ENCODE measurements at regions not wholly inside any gene's neighbourhood (a gene's known extent, or its start where the extent isn't known, plus 50 kb on each side); places are given as distances from the start of the nearest gene placed in this dataset.
A peak's percentile ranks its signal among the peaks of the same experiment; 100 is the strongest.

GRCh38 chr2:105654474-105655004 lies 90.2 kb upstream of the NCK2 start:
- 100% methylated on average over 1 of the region's 2 CpGs for WGBS (ENCODE audit: insufficient coverage)
- Histone ChIP-seq H3K4me3 (ENCODE audit: low read depth, low read length) (no peak overlapping the region), H3K9me3 (ENCODE audit: control insufficient read depth, insufficient read depth, low read length) (no peaks in the 10 kb centered on the region), H3K36me3 (ENCODE audit: control insufficient read depth, insufficient read depth, low read length) (no peaks in the 10 kb centered on the region), H3K27ac (ENCODE audit: low read depth, low read length) (no peak overlapping the region), H3K4me1 (ENCODE audit: control insufficient read depth, insufficient read depth, low read length) (no peaks in the 10 kb centered on the region), H3K27me3 (ENCODE audit: control insufficient read depth, insufficient read depth, low read length) (no peaks in the 10 kb centered on the region)
- no peak for DNase-seq (ENCODE audit: low read depth in 4 of 6, low spot score in 6 of 6)

GRCh38 chr2:105653302-105653701 lies 91.4 kb upstream of the NCK2 start:
- H3K4me3 ChIP-seq (ENCODE audit: low read depth, low read length), result no peak overlapping the region
- no peak overlapping the region for H3K27ac ChIP-seq (ENCODE audit: low read depth, low read length)
- H3K9me3 ChIP-seq (ENCODE audit: control insufficient read depth, insufficient read depth, low read length), result no peaks in the 10 kb centered on the region
- H3K27me3 ChIP-seq (ENCODE audit: control insufficient read depth, insufficient read depth, low read length), result no peaks in the 10 kb centered on the region
- DNase-seq (ENCODE audit: low read depth in 4 of 6, low spot score in 6 of 6), result no peak
- no peaks in the 10 kb centered on the region for H3K4me1 ChIP-seq (ENCODE audit: control insufficient read depth, insufficient read depth, low read length)
- no peaks in the 10 kb centered on the region for H3K36me3 ChIP-seq (ENCODE audit: control insufficient read depth, insufficient read depth, low read length)

- Histone ChIP-seq H3K9me3 (ENCODE audit: control insufficient read depth, insufficient read depth, low read length) (no peaks in the 10 kb centered on the region), H3K27ac (ENCODE audit: low read depth, low read length) (no peak overlapping the region), H3K4me1 (ENCODE audit: control insufficient read depth, insufficient read depth, low read length) (no peaks in the 10 kb centered on the region), H3K4me3 (ENCODE audit: low read depth, low read length) (no peak overlapping the region), H3K27me3 (ENCODE audit: control insufficient read depth, insufficient read depth, low read length) (peaks cover under 1% of the 10 kb centered on the region), H3K36me3 (ENCODE audit: control insufficient read depth, insufficient read depth, low read length) (no peaks in the 10 kb centered on the region)
- DNase-seq (ENCODE audit: low read depth in 4 of 6, low spot score in 6 of 6), result no peak
- 79% methylated on average over 11 of the region's 13 CpGs for WGBS (ENCODE audit: insufficient coverage)
These were observed 92.5 kb upstream of the NCK2 start for GRCh38 chr2:105652014-105652796.

- Histone ChIP-seq H3K27me3 (ENCODE audit: control insufficient read depth, insufficient read depth, low read length) (peaks cover 8% of the 10 kb centered on the region), H3K36me3 (ENCODE audit: control insufficient read depth, insufficient read depth, low read length) (no peaks in the 10 kb centered on the region), H3K9me3 (ENCODE audit: control insufficient read depth, insufficient read depth, low read length) (no peaks in the 10 kb centered on the region), H3K4me1 (ENCODE audit: control insufficient read depth, insufficient read depth, low read length) (peaks cover 10% of the 10 kb centered on the region), H3K27ac (ENCODE audit: low read depth, low read length) (no peak overlapping the region), H3K4me3 (ENCODE audit: low read depth, low read length) (no peak overlapping the region)
- WGBS (ENCODE audit: insufficient coverage), result no CpG with 5 or more reads among the region's 2 CpGs
- DNase-seq (ENCODE audit: low read depth in 4 of 6, low spot score in 6 of 6), result no peak
These were observed 95.2 kb upstream of the NCK2 start for GRCh38 chr2:105649534-105649933.

- H3K4me3 ChIP-seq (ENCODE audit: low read depth, low read length), result no peak overlapping the region
These were observed 97.0 kb upstream of the NCK2 start for GRCh38 chr2:105647731-105648130.

GRCh38 chr2:105646774-105647076 lies 98.0 kb upstream of the NCK2 start:
- peaks cover 17% of the 10 kb centered on the region for H3K4me1 ChIP-seq (ENCODE audit: control insufficient read depth, insufficient read depth, low read length)
- peaks cover 14% of the 10 kb centered on the region for H3K27me3 ChIP-seq (ENCODE audit: control insufficient read depth, insufficient read depth, low read length)
- no peak for DNase-seq (ENCODE audit: low read depth in 4 of 6, low spot score in 6 of 6)
- 93% methylated on average over 3 of the region's 4 CpGs for WGBS (ENCODE audit: insufficient coverage)
- H3K4me3 ChIP-seq (ENCODE audit: low read depth, low read length), result no peak overlapping the region
- no peaks in the 10 kb centered on the region for H3K36me3 ChIP-seq (ENCODE audit: control insufficient read depth, insufficient read depth, low read length)
- no peak overlapping the region for H3K27ac ChIP-seq (ENCODE audit: low read depth, low read length)
- H3K9me3 ChIP-seq (ENCODE audit: control insufficient read depth, insufficient read depth, low read length), result no peaks in the 10 kb centered on the region

More at GRCh38 chr2:105647731-105648130, 97.0 kb upstream of the NCK2 start:
- H3K4me1 ChIP-seq (ENCODE audit: control insufficient read depth, insufficient read depth, low read length), result peaks cover 16% of the 10 kb centered on the region
- no peaks in the 10 kb centered on the region for H3K36me3 ChIP-seq (ENCODE audit: control insufficient read depth, insufficient read depth, low read length)
- WGBS (ENCODE audit: insufficient coverage), result 96% methylated on average over 3 of the region's 4 CpGs
- no peak for DNase-seq (ENCODE audit: low read depth in 4 of 6, low spot score in 6 of 6)
- no peak overlapping the region for H3K27ac ChIP-seq (ENCODE audit: low read depth, low read length)
- H3K27me3 ChIP-seq (ENCODE audit: control insufficient read depth, insufficient read depth, low read length), result peaks cover 11% of the 10 kb centered on the region
- no peaks in the 10 kb centered on the region for H3K9me3 ChIP-seq (ENCODE audit: control insufficient read depth, insufficient read depth, low read length)

GRCh38 chr2:105645938-105646773 lies 98.6 kb upstream of the NCK2 start:
- no peak overlapping the region for H3K27ac ChIP-seq (ENCODE audit: low read depth, low read length)
- no peak overlapping the region for H3K4me3 ChIP-seq (ENCODE audit: low read depth, low read length)
- H3K9me3 ChIP-seq (ENCODE audit: control insufficient read depth, insufficient read depth, low read length), result no peaks in the 10 kb centered on the region
- 63% methylated on average over 5 of the region's 8 CpGs for WGBS (ENCODE audit: insufficient coverage)
- H3K4me1 ChIP-seq (ENCODE audit: control insufficient read depth, insufficient read depth, low read length), result peaks cover 21% of the 10 kb centered on the region
- no peaks in the 10 kb centered on the region for H3K36me3 ChIP-seq (ENCODE audit: control insufficient read depth, insufficient read depth, low read length)
- peak in 2 of 6 donors; percentile 68 to 78 for DNase-seq (ENCODE audit: low read depth in 4 of 6, low spot score in 6 of 6)
- peaks cover 14% of the 10 kb centered on the region for H3K27me3 ChIP-seq (ENCODE audit: control insufficient read depth, insufficient read depth, low read length)

GRCh38 chr2:105645031-105645937 lies 99.4 kb upstream of the NCK2 start:
- Histone ChIP-seq H3K4me1 (ENCODE audit: control insufficient read depth, insufficient read depth, low read length) (peaks cover 21% of the 10 kb centered on the region), H3K27me3 (ENCODE audit: control insufficient read depth, insufficient read depth, low read length) (peaks cover 14% of the 10 kb centered on the region), H3K9me3 (ENCODE audit: control insufficient read depth, insufficient read depth, low read length) (no peaks in the 10 kb centered on the region), H3K27ac (ENCODE audit: low read depth, low read length) (no peak overlapping the region), H3K36me3 (ENCODE audit: control insufficient read depth, insufficient read depth, low read length) (no peaks in the 10 kb centered on the region), H3K4me3 (ENCODE audit: low read depth, low read length) (no peak overlapping the region)
- WGBS (ENCODE audit: insufficient coverage), result 87% methylated on average over 17 of the region's 18 CpGs
- DNase-seq (ENCODE audit: low read depth in 4 of 6, low spot score in 6 of 6), result peak in 1 of 6 donors; percentile 81

Measured in spinal cord (tissue), 9 donors.